CD14-positive monocyte (primary cell): ENCODE measurements at regions not wholly inside any gene's neighbourhood (a gene's known extent, or its start where the extent isn't known, plus 50 kb on each side); places are given as distances from the start of the nearest gene placed in this dataset.
A peak's percentile ranks its signal among the peaks of the same experiment; 100 is the strongest.

Source experiments
- DNase-seq, 3 donors: peaks; one replicate each; pipeline ENCODE4 v3.0.0-alpha.2; 2011 to 2022
- H2AFZ ChIP-seq: 2 replicates; pipeline ENCODE4 v1.6.0; 2012; ENCODE audit warnings: mild to moderate bottlenecking, low read depth, low read length, inconsistent platforms; ENCODE audit not compliant: insufficient read depth, poor library complexity, severe bottlenecking
- H3K27ac ChIP-seq, 2 donors: 1 replicate in 1 of 2; 2 replicates in 1 of 2; pipeline ENCODE4 v1.5.1; 2012 to 2013; ENCODE audit warnings: low read length in 2 of 2, control low read depth in 1 of 2, inconsistent platforms in 1 of 2, low read depth in 1 of 2, mild to moderate bottlenecking in 1 of 2
- H3K27me3 ChIP-seq, 2 donors: one replicate each; pipeline versions ENCODE4 v1.6.0 to v1.6.1; 2011 to 2013; ENCODE audit warnings: low read length in 2 of 2; ENCODE audit not compliant: control insufficient read depth in 2 of 2, insufficient read depth in 2 of 2
- H3K36me3 ChIP-seq, 2 donors: replicated peaks in 1 of 2; 1 replicate in 1 of 2; 2 replicates in 1 of 2; pipeline versions ENCODE4 v1.5.1 to v1.6.1; 2012 to 2013; ENCODE audit warnings: low read length in 2 of 2, control low read depth in 1 of 2, inconsistent platforms in 1 of 2, mild to moderate bottlenecking in 1 of 2; ENCODE audit not compliant: insufficient read depth in 2 of 2, control insufficient read depth in 1 of 2
- H3K4me1 ChIP-seq, 2 donors: 1 replicate in 1 of 2; 2 replicates in 1 of 2; pipeline versions ENCODE4 v1.5.1 to v1.6.1; 2012 to 2013; ENCODE audit warnings: low read length in 2 of 2, control low read depth in 1 of 2, inconsistent platforms in 1 of 2, mild to moderate bottlenecking in 1 of 2, moderate library complexity in 1 of 2; ENCODE audit not compliant: insufficient read depth in 2 of 2, control insufficient read depth in 1 of 2
- H3K4me2 ChIP-seq: replicated peaks from 2 replicates; pipeline ENCODE3; 2012; ENCODE audit warnings: low read length, moderate library complexity, mild to moderate bottlenecking; ENCODE audit not compliant: poor library complexity, severe bottlenecking; ENCODE audit errors: extremely low read depth
- H3K4me3 ChIP-seq, 3 experiments: fragments of 200-600 bp in 1 of 3; sonication (generic) in 1 of 3; replicated peaks in 1 of 3; 1 replicate in 2 of 3; 2 replicates in 1 of 3; pipeline ENCODE4 v1.5.1; 2011 to 2013; ENCODE audit warnings: low read length in 3 of 3, mild to moderate bottlenecking in 3 of 3, control low read depth in 2 of 3, low read depth in 2 of 3, inconsistent platforms in 1 of 3, moderate library complexity in 1 of 3
- H3K79me2 ChIP-seq: 2 replicates; pipeline ENCODE4 v1.6.0; 2012; ENCODE audit warnings: mild to moderate bottlenecking, control low read depth, inconsistent platforms, low read length, moderate library complexity; ENCODE audit not compliant: insufficient read depth
- H3K9ac ChIP-seq: 2 replicates; pipeline ENCODE4 v1.6.0; 2017; ENCODE audit warnings: low read length, mild to moderate bottlenecking; ENCODE audit not compliant: insufficient read depth, poor library complexity, severe bottlenecking
- H3K9me3 ChIP-seq, 2 donors: replicated peaks in 1 of 2; 1 replicate in 1 of 2; 2 replicates in 1 of 2; pipeline versions ENCODE4 v1.5.1 to v1.6.1; 2012 to 2013; ENCODE audit warnings: low read length in 2 of 2, control low read depth in 1 of 2; ENCODE audit not compliant: control insufficient read depth in 1 of 2, insufficient read depth in 1 of 2
- H4K20me1 ChIP-seq: 2 replicates; pipeline ENCODE4 v1.6.0; 2012; ENCODE audit warnings: mild to moderate bottlenecking, low read length, control low read depth, moderate library complexity; ENCODE audit not compliant: insufficient read depth
- H3K27ac Mint-ChIP-seq, 7 donors: one replicate each; pipeline ENCODE4 v1.8.0; 2020; ENCODE audit warnings: mild to moderate bottlenecking in 7 of 7, mixed read lengths in 7 of 7, moderate library complexity in 6 of 7, inconsistent platforms in 2 of 7
- H3K27me3 Mint-ChIP-seq, 3 donors: one replicate each; pipeline ENCODE4 v1.8.0; 2021 to 2022; ENCODE audit warnings: low read depth in 3 of 3, mild to moderate bottlenecking in 3 of 3, mixed read lengths in 3 of 3, moderate library complexity in 3 of 3, inconsistent platforms in 1 of 3
- H3K36me3 Mint-ChIP-seq, 2 donors: one replicate each; pipeline ENCODE4 v1.8.0; 2020; ENCODE audit warnings: mixed read lengths in 2 of 2, inconsistent platforms in 1 of 2, mild to moderate bottlenecking in 1 of 2
- H3K4me1 Mint-ChIP-seq: one replicate; pipeline ENCODE4 v1.8.0; 2020; ENCODE audit warnings: mild to moderate bottlenecking, mixed read lengths
- H3K4me3 Mint-ChIP-seq, 2 donors: one replicate each; pipeline ENCODE4 v1.8.0; 2020; ENCODE audit warnings: mild to moderate bottlenecking in 2 of 2, mixed read lengths in 2 of 2, moderate library complexity in 1 of 2
- H3K9me3 Mint-ChIP-seq, 7 donors: one replicate each; pipeline ENCODE4 v1.8.0; 2020 to 2022; ENCODE audit warnings: mixed read lengths in 7 of 7, mild to moderate bottlenecking in 6 of 7, moderate library complexity in 6 of 7, inconsistent platforms in 2 of 7
- CTCF ChIP-seq: fragments of 200-600 bp; IDR thresholded peaks from one replicate; pipeline ENCODE4 v1.8.0; 2022; ENCODE audit warnings: antibody characterized with exemption, mild to moderate bottlenecking
- WGBS: methylation state at CpG from one replicate; pipeline ENCODE4 v1.1.5; 2013; ENCODE audit warnings: missing lambda C conversion rate; ENCODE audit not compliant: insufficient coverage; 5-methylcytosine and 5-hydroxymethylcytosine counted together
- intact Hi-C, 2 donors: fragments of 100-400 bp; cut with micrococcal nuclease; formaldehyde crosslinking; loops; one replicate each; pipeline versions ENCODE4 v1.15.0 to v1.15.1; 2023

- H3K79me2 ChIP-seq: no peaks in the 10 kb centered on the region
- intact Hi-C loops: no loop called here
- H3K4me1 ChIP-seq: no peaks in the 10 kb centered on the region
- no peak overlapping the region for H2AFZ ChIP-seq
- Mint-ChIP-seq H3K4me1 (no peaks in the 10 kb centered on the region), H3K4me3 (no peak overlapping the region), H3K9me3 (peaks cover 0 to 4% (median 2%) of the 10 kb centered on the region in 7 donors), H3K36me3 (no peaks in the 10 kb centered on the region), H3K27me3 (peaks cover 1 to 4% (median 2%) of the 10 kb centered on the region in 3 donors), H3K27ac (peak overlapping the region in 1 of 7 donors; percentile 78)
- H3K36me3 ChIP-seq: no peaks in the 10 kb centered on the region
- DNase-seq: no peak
- no peak overlapping the region for H3K4me3 ChIP-seq
- no peak overlapping the region for H3K4me2 ChIP-seq
- H3K27me3 ChIP-seq: no peaks in the 10 kb centered on the region
- H4K20me1 ChIP-seq: no peaks in the 10 kb centered on the region
- WGBS: 95% methylated on average over 16 of the region's 19 CpGs
- no peak for TF ChIP-seq CTCF
- no peak overlapping the region for H3K9ac ChIP-seq
- no peaks in the 10 kb centered on the region for H3K9me3 ChIP-seq
- H3K27ac ChIP-seq: no peak overlapping the region
Measured at GRCh38 chr10:124233546-124234138, 140.2 kb upstream of the CHST15 start.

- H2AFZ ChIP-seq: no peak overlapping the region
- H4K20me1 ChIP-seq: no peaks in the 10 kb centered on the region
- H3K9ac ChIP-seq: no peak overlapping the region
- H3K36me3 ChIP-seq: no peaks in the 10 kb centered on the region
- Mint-ChIP-seq H3K27me3 (peaks cover 1 to 4% (median 2%) of the 10 kb centered on the region in 3 donors), H3K27ac (peak overlapping the region in 1 of 7 donors; percentile 5), H3K36me3 (no peaks in the 10 kb centered on the region), H3K4me3 (no peak overlapping the region), H3K9me3 (peaks cover 0 to 4% (median 2%) of the 10 kb centered on the region in 7 donors), H3K4me1 (no peaks in the 10 kb centered on the region)
- TF ChIP-seq CTCF: no peak
- WGBS: 67% methylated on average over 8 of the region's 16 CpGs
- no peaks in the 10 kb centered on the region for H3K4me1 ChIP-seq
- no peak overlapping the region for H3K4me2 ChIP-seq
- no peak overlapping the region for H3K4me3 ChIP-seq
- H3K79me2 ChIP-seq: no peaks in the 10 kb centered on the region
- H3K27ac ChIP-seq: no peak overlapping the region
- H3K9me3 ChIP-seq: no peaks in the 10 kb centered on the region
- H3K27me3 ChIP-seq: no peaks in the 10 kb centered on the region
- intact Hi-C loops: no loop called here
- DNase-seq: no peak
Measured at GRCh38 chr10:124232686-124233545, 139.5 kb upstream of the CHST15 start.
